GM19467 (cell line): ENCODE measurements at regions not wholly inside any gene's neighbourhood (a gene's known extent, or its start where the extent isn't known, plus 50 kb on each side); places are given as distances from the start of the nearest gene placed in this dataset.
"Not testable (repeated sequence)": the region's sequence is repeated elsewhere in the genome, so short reads cannot be mapped to it uniquely, and the experiment has no call there.

Experiments
- ATAC-seq: cut with Tn5 transposase; IDR thresholded peaks from one replicate; pipeline ENCODE4 v1.9.1; 2021; ENCODE audit warnings: mild to moderate bottlenecking, moderate library complexity; ENCODE audit not compliant: unreplicated experiment

DNA sequence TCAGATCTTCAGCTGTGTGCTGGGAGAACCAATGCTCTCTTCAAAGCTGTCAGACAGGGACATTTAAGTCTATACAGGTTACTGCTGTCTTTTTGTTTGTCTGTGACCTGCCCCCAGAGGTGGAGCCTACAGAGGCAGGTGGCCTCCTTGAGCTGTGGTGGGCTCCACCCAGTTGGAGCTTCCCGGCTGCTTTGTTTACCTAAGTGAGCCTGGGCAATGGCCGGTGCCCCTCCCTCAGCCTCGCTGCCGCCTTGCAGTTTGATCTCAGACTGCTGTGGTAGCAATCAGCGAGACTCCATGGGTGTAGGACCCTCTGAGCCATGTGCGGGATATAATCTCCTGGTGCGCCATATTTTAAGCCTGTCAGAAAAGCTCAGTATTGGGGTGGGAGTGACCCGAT is 745.8 kb upstream of the POU3F2 start:
- not testable (repeated sequence) for ATAC-seq

DNA sequence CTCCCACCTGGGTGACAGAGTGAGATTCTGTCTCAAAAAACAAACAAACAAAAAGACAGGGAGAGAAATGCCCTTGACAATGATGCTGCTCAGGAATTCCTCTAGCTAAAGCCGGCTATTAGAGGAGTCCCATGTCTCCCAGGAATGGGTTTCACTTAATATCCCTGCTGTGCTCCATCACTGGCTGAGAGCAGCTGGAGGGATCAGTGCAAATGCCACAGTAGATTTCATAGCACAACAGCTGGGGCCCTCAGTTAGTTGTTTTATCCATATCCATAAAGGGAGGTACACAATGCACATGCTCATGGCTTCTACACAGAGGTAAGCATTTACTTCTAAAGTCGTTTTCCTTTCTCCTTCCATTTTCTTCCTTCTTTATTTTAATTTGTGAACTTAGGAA is 742.0 kb upstream of the POU3F2 start:
- ATAC-seq, result no peak

DNA sequence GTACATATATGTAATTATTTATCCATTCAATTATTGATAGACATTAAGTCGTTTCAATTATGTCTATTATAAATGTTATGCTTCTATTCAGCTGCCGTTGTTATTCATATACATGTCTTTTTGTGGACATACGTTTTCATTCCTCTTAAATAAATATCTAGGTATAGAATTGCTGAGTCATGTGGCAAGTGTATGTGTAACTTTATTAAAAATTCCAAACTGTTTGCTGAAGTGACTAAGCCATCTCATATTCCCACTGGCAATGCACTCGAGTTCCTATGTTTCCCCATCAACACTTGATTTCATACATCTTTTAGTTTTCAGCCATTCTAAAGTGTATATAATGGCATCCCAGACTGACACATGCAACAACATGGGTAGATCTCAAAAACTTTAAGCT is 739.7 kb upstream of the POU3F2 start:
- no peak for ATAC-seq

DNA sequence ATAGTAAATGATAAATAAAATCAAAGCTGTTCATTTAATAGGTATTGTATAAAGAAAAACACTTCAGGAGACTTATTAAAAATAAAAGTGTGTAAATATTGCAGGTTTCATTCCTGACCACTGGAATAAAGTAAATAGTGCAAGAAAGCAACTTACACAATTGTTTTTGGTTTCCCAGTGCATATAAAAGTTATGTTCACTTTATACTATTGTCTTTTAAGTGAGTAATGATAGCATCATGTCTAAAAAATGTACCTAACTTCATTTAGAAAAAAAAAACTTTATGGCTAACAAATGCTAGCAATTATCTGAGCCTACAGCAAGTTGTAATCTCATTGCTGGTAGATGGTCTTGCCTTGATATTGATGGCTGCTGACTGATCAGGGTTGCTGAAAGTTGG is 726.6 kb upstream of the POU3F2 start:
- no peak for ATAC-seq

DNA sequence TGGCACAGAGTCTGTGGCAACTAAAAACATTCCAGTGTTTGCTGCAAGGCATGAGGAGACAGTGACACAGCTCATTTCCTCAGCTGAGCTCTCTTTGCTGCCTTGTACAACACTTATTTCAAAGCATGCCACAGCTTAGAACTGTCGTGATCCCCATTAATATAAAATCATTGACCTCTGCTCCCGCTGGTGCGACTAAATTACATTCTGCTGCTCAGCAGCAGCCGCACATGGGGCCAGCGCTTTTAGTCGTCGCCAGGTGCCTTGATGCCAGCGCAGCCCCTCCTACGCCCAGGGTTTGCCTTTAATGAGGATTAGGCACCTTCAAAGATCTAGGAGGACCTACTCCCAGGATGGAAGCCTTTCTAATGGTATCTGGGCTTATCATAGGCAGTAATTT is 717.9 kb upstream of the POU3F2 start:
- no peak for ATAC-seq

DNA sequence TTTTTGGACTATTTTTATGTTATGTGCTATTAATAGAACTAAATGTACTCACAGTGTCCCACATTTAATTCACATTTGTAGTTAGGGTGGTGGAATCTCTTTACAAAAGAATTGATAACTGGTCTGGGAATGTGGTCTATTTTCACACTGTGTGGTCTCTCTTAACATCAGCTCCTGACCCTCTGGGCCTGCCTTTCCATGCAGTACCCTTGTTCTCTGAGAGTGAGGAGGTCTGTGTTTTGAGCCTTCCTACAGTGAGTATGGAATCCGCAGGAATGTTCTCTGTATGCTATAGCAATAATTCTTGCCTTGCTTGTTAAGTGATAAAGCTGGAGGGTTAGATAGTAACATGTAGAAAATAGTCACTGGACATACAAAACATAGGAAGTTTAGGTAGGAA is 717.3 kb upstream of the POU3F2 start:
- no peak for ATAC-seq

DNA sequence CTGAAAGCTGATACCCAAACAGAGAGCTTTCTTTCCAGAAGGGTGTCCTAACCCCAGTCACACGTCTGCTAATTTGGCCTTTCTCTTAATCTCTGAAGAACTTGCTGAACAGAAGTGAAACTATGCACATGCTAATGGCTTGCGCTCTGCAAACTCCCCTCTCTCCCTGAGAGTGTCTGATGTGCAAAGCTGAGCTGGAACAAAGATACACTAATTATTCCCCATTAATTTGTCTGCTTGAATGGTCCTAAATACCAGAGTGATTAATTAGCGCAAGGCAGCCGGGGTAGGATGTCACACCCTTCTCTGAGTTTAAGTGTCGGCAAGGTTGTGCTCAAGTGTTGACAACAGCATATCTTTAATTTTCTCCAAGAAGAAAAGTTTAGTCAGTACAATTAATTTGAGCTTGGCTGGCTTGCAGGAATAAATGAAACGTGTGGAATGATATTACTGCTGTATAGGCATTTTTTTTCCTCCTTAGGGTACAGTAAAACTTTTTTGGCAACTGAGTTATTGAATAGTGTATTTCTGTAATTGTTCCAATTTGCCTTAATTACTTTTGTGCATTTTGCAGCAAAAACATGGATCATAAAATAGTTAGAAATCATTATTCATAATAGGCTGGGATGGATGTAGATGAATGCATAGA is 715.9 kb upstream of the POU3F2 start:
- no peak for ATAC-seq

DNA sequence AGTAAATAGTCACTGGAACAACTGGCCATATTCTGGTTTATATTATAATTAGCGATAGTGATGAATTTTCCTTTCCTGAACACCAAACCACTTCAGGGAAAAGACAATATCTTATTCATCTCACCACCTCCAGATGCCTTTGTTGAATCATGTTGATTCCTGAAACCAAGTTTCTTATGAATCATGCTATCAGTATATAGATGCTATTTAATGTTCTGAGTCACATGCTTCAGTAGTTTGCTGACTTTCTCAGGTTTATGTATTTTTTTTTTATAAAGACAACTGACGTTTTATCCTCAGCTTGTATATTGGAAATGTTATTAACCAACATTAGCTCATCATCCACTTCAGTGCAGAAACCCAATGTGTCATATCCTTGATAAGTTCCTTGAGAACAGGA is 710.2 kb upstream of the POU3F2 start:
- no peak for ATAC-seq

DNA sequence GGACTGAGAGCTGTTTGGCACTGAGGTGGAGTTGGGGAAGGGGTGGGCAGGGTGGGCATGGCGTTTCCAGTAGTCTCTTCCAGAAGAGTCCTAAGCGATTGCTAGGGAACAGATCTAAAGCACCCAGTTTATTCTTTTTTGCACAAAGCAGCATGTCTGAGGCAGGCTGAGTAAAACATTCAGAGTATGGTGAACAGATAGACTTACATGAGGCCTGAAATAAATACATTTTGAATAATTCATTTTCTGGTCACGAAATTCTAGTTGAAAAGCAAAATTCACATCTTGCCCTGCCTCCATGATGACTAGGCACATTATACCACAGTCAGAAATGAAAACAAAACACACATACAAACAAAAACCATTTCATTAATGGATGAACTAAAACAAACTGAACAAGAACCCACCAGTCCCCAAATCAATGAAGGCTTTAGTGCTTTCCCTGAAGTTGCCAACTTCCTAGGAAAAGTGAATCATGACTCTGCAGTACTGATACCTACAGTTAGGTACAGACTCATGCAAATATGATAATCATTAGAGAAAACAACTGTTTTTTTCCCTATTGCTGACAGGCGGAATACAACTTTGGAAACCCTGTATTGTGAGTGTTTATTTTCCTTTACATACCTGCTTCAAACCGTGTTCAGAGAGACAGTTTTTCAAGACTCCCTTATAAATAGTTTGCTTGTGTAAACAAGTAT is 702.9 kb upstream of the POU3F2 start:
- ATAC-seq, result no peak

DNA sequence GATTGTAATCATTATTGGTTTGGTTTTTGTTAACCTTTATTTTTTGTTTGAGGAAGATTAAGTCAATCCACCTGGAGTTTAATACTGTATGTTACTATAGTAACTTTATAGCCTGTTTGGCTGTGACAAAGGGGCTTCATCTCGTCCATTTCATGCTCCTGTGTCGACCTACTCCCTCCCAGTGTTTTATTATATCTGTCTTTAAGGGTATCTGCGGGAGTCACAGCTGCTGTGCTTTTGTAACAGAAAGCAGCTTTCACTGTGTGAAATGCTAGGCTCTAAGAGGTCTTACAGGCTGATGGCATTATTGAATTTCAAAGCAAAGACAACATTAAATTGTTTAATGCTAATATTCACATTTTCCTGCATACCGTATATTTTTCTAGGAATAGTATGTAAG is 698.0 kb upstream of the POU3F2 start:
- no peak for ATAC-seq

DNA sequence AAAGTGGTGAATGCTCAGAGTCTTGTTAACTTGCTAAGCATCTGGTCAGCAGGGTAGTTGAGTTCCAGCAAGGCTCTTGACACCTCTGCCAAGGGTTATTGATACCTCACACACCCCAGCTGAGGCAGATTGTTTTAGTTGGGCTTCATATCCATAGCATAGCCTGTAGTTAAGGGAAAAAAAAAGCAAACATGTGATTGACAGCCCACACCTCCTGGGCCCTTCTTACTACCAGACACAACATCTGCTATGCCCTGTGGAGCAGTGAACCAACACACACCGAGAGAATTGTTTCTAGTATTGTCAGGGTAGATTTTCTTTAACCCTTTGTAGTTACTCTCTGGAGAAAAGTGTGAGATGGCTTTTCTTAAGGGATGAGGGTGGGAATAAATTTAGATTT is 697.0 kb upstream of the POU3F2 start:
- no peak for ATAC-seq

DNA sequence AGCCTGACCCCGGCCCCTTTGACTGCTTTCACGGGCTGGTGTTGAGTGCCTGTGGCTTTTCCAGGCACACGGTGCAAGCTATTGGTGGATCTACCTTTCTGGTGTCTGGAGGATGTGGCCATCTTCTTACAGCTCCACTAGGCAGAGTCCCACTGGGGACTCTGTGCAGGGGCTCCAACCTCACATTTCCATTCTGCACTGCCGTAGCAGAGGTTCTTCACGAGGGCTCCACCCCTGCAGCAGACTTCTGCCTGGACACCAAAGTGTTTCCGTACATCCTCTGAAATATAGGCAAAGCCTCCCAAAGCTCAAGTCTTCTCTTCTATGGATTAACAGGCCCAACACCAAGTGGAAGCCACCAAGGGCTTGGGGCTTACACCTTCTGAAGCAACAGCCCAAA is 691.5 kb upstream of the POU3F2 start:
- no peak for ATAC-seq

DNA sequence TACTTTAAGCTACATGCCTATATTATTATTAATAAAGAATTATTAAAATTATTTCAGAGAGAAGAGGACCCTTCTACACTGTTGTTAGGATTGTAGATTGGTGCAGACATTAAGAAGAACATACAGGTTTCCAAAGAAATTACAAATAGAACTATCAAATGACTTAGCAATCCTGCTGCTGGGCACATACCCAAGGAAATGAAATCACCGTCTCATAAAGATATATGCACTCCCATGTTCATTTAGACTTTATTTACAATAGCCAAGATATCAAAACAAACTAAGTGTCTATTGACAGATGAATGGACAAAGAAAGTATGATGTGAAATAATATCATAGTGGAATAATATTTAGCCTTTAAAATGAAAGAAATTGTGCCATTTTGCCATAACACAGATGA is 687.7 kb upstream of the POU3F2 start:
- no peak for ATAC-seq

DNA sequence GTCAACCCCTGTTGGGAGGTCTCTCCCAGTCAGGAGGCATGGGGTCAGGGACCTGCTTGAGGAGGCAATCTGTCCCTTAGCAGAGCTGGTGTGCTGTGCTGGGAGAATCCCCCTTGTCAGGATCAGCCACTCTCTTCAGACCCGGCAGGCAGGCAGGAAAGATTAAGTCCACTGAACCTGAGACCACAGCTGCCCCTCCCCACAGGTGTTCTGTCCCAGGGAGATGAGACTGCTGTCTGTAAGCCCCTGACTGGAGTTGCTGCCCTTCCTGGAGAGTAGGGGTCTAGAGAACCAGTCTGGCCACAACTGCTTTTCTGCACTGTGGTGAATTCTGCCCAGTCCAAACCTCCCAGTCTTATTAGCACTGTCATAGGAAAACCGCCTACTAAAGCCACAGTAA is 677.8 kb upstream of the POU3F2 start:
- ATAC-seq, result no peak

DNA sequence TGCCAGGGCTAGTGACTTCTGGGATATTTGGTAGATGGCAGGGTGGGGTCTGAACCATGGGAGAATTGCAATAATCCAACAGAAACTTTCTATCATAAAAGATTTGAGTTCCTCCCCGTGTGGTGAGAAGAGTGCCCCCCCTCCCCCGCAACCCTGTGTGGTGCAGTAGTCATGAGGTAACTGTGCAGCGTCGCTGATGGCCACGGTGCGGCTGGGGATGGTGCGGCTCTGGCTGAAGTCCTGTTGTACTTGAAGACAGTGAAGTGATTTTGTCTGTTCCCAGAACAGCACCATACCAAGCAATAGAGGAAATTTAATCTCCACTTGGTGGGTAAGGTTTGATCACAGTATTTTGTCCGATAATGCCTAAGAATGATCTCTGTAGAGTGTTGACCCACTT is 654.8 kb upstream of the POU3F2 start:
- no peak for ATAC-seq

DNA sequence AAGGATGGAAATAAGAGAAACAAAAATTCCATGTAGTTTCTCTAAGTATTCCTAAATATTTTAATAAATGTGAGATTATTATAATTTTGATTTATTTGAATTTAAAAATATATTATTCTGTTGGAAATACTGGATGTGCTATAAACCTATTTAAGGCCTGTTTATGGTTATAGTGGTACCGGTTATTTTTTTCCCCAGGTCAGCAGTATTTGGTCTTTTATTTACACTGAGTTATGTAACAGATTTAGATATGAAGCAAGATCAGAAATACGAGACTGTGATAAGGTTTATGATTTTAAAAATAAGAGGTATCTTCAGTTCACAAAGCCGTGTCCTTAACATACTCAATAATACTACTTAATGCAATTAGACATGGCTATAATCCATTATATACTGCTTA is 634.3 kb upstream of the POU3F2 start:
- ATAC-seq, result no peak

DNA sequence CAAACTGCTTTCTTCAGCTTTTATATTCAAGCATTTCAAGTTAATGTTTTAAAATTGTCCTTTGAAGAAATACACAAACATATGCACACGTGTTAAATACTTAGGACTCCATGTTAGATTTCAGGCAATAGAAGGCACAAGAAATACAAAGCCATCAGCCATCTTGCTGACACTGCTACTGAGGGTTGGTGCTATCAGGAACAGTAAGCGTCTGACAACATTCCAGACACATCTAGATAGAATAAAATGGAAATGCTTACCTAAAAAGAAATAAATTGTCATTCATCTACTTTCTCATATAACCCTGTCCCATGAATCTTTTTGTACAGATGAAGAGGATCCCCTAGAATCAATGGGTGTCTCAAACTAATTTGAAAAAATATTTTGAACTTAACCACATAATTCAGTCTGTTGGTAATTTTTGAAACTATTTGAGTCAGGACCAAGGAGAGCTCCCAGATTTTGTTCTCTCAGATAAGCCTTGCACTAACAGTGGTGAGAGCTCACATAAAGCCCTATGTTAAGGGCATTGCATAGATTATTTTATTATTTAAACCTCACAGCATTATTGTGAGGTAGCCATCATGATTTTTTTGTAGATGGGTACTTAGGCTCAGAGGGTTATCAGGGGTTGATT is 631.1 kb upstream of the POU3F2 start:
- ATAC-seq, result no peak

DNA sequence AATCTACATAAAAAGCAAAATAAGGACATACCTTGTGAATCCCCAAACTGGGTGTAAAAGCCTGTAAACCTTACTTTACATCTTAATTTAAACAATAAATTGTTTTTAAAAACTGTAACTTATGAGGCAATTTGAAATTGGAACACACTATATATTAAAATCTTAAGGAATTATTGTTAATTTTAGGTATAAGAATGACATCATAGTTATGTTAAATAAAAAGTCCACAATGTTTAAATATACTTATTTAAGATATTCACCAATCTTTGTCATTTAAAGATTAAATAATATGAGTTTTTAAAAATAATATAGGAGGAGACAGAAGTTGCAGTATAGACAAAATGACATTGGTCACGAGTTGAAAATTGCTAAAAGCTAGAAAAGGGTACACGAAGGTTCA is 621.9 kb upstream of the POU3F2 start:
- no peak for ATAC-seq

DNA sequence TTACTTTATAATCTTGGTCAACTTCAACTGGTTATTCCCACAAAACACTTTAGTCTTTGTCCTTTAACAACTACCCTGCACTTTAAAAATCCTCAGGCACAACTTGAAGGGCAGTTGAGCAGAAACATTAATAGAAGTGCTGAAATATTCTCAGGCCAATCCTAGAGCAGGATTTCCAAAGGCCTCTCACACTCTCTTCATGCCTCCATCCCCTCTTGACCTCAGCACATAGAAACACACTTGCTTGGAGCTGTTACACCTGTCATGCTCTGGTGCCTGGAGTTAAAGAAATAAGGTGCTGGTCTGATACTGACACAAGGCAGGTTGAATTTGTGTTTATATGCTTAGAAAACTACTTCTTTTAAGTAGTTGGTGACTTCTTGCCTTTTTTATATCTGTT is 618.8 kb upstream of the POU3F2 start:
- ATAC-seq, result no peak

DNA sequence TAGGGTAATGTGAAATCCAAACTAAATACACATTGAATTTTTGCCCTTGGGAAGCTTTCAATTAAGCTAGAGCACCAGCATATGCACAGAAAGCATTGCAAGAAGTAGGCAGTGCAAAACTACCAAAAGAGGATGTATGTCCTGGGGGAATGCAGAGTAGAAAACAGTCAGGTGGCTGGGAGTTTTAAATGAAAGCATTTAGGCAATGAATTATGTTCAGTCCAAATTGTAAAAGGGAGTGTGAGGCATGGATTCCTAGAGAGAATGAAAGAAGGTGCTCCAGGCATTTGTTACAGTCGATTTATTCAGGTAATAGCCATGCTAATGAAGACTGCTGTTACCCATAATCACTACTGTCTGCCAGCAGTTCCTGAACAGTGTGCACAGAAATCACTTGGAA is 604.1 kb upstream of the POU3F2 start:
- ATAC-seq, result no peak

DNA sequence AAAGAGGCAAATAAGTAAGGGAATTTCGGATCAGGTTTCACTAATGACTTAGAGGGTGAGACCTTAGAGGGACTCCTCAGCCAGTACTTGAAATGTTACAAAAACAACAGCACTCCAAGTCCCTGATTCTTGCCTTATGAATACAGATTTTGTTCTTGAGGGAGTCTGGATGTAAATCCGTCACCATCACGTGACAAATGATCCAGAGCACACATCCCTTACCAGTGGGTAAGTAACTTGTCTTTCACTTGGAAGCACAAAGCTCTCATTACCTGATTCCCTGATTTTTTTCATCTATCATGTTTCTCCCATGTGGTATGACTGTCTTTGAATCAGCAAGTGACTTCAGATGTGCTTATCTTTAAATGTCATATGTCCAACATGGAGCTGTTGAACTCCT is 595.3 kb upstream of the POU3F2 start:
- ATAC-seq, result no peak

DNA sequence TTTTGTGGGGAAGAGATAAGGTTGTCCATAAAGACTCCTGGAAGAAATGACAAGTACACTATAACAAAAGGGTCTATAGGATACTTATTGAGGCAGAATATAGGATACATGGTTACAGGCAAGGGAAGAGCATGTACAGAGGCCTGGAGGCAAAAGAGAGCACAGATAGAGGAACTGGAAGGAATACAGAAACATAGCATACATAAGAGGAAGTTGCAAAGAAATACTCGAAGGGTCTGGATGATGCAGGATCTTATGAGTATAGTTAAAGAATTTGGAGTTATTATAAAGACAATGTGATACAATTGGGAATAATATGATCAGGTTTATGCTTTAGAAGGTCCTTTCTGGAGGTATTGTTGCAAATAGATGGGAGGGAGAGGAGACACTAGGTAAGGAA is 592.7 kb upstream of the POU3F2 start:
- ATAC-seq, result no peak

DNA sequence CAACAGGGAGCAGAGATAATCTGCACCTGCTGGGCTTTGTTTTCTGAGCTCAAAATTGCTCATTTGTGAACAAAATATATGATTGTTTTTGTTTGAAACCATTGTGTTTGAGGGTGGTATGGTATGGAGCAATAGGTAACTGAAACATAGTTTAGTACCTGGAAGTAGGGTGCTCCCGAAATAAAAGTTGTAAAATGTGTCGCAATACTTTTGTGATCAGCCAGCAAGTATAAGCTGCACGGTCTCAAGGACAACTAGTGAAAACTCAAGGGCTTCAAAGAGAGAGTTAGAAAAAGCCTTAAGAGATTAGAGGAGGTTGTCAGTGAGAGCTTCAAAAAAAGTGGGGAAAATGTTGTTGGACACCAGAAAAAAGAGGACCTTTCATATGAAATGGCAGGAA is 579.8 kb upstream of the POU3F2 start:
- no peak for ATAC-seq
